Bronchial epithelial cell (primary cell): ENCODE measurements at regions not wholly inside any gene's neighbourhood (a gene's known extent, or its start where the extent isn't known, plus 50 kb on each side); places are given as distances from the start of the nearest gene placed in this dataset.

Experiments used
- DNase-seq: peaks from one replicate; pipeline ENCODE4 v3.0.0-alpha.2; 2010; ENCODE audit warnings: low read depth
- FAIRE-seq: peaks from 2 replicates; lab custom pipeline; 2011; peaks lifted over from hg19 to GRCh38; lab: Jason Lieb, UNC
- H3K27me3 ChIP-seq: 2 replicates; pipeline ENCODE4 v1.5.1; 2011; ENCODE audit warnings: low read length; ENCODE audit not compliant: control insufficient read depth, insufficient read depth
- H3K36me3 ChIP-seq: 2 replicates; pipeline ENCODE4 v1.5.1; 2011; ENCODE audit warnings: low read length; ENCODE audit not compliant: control insufficient read depth, insufficient read depth
- H3K4me3 ChIP-seq: 2 replicates; pipeline ENCODE4 v1.5.1; 2011; ENCODE audit warnings: mild to moderate bottlenecking, low read depth, low read length, control low read depth
- TF ChIP-seq, protein P1 (sequence below): IDR thresholded peaks from 2 replicates; pipeline ENCODE4 v1.5.1; 2011; ENCODE audit warnings: mild to moderate bottlenecking, moderate library complexity, low read length, control low read depth, inconsistent platforms; ENCODE audit not compliant: insufficient read depth, severe bottlenecking

DNA sequence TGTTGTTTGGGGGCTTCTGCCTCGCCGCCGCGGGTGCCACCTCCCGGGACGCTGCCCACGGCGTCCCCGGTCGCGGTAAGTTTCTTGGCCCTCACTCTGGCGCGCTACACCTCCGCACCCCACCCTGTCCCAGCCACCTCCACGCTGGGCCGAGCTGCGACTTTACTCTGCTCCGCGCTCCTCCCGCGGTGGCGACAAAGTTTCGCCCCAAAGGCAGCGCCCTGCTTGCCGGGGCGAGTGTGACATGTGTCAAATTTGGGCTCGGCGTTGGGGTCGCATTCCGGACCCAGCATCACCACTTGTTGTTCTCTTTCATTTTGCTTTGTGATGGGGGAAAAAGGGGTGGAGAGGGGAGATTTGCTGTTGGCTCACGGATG is 167.7 kb upstream of the PPP1R3A start:
- peak overlapping the region; percentile 76 for H3K4me3 ChIP-seq
- TF ChIP-seq, protein P1, sequence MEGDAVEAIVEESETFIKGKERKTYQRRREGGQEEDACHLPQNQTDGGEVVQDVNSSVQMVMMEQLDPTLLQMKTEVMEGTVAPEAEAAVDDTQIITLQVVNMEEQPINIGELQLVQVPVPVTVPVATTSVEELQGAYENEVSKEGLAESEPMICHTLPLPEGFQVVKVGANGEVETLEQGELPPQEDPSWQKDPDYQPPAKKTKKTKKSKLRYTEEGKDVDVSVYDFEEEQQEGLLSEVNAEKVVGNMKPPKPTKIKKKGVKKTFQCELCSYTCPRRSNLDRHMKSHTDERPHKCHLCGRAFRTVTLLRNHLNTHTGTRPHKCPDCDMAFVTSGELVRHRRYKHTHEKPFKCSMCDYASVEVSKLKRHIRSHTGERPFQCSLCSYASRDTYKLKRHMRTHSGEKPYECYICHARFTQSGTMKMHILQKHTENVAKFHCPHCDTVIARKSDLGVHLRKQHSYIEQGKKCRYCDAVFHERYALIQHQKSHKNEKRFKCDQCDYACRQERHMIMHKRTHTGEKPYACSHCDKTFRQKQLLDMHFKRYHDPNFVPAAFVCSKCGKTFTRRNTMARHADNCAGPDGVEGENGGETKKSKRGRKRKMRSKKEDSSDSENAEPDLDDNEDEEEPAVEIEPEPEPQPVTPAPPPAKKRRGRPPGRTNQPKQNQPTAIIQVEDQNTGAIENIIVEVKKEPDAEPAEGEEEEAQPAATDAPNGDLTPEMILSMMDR = no peak
- peaks cover 4% of the 10 kb centered on the region for H3K27me3 ChIP-seq
- DNase-seq = no peak
- no peak for FAIRE-seq
- H3K36me3 ChIP-seq = no peaks in the 10 kb centered on the region

DNA sequence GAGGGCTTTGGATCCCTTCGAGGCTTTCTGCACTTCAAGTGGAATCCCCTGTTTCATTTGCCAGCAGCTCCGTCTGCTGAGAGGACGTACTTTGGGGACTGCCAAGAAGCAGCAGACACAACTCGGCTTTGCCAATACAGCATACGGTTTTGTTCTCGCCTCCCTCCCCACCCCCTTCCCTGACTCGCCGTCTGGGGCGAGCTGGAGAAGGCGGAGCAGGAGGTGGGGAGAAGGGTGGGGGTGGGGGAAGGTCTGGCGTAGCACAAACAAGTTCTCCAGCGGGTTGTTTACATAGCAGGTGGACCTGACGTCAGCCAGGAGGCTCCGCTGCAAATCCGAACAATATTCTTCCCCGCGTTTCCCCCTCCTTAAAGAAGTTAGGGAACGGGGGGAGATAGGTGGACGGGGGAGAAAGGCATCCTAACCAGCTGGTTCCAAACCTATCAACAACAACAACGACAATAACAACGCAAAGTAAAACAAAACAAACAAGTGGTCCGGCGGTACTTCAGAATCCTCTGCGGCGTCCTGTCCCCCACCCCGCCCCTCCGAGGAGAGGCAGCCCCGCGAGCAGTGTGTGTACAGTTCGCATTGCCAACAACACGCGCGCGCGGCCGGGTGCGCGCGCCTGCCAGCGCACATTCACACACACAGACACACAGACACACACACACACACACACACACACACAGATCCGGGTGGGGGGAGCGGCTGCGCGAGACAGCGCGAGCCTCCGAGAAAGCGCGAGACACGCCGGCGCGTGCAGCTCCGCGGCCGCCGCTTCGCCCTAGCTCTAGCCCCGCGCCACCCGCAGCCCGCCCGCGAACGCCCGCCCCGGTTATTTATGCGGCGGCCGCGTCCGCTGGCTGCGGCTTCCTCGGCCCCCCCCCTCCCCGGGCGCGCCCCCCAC is 167.0 kb upstream of the PPP1R3A start:
- Histone ChIP-seq H3K27me3 (peaks cover 4% of the 10 kb centered on the region), H3K4me3 (peak overlapping the region; percentile 76), H3K36me3 (no peaks in the 10 kb centered on the region)
- DNase-seq = peak; percentile 82
- no peak for FAIRE-seq
- TF ChIP-seq, protein P1 = no peak

DNA sequence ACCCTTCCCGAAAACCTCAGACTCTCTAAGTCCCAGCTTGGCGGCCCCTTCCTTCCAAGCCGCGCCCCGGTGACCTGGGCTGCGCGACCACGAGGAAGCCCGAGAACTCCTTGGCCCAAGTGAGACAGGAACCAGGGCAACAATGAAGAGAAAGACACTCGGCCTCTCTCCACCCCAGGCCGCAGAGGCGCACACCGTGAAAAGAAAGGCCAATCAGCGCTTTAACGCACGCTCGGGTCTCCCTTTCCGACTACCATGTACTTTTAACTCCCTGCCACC is 166.4 kb upstream of the PPP1R3A start:
- DNase-seq (no peak), FAIRE-seq (no peak)
- peak overlapping the region; percentile 76 for H3K4me3 ChIP-seq
- no peaks in the 10 kb centered on the region for H3K36me3 ChIP-seq
- TF ChIP-seq, protein P1 = no peak
- peaks cover 4% of the 10 kb centered on the region for H3K27me3 ChIP-seq

DNA sequence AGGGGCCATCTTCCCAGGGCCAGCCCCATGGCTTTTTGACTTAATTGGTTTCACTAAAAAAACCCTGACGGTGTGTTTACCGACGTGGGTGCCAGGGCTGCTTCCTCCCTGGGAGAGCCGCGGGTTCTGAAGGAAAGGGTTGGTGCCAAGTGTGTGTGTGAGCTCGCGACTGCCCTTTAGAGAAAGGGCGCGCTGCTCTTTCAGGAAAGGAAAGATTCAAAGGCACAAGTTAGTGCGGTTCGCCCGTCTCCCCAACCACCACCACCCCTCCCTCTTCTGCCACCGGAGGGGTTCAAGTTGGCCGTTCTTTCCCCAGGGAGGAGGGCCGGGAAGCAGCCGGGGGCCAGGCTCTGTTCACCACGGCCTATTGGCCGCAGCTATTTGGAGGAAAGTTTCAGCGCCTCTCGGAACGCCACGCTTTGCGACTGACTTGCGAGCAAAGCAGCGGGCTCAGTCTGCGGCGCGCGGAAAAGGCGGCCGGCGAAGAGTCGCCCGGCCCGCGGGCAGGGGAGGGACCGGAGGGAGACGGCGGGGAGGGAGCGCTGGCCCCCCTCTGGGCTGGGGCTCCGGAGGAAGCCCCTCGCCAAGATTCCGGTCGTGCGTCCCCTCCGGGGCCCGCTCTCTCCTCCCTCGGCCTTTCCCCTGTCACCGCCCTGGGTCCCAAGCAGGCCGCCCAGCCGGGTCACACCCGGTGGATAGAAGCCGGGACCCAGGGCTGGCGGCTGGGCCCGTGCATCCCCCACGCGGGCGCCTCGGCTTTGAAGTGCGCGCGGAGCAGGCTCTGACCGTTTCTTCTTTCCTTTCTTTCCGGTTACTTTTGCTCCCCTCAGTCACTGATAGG is 165.9 kb upstream of the PPP1R3A start:
- H3K36me3 ChIP-seq = no peaks in the 10 kb centered on the region
- no peak for FAIRE-seq
- peak overlapping the region; percentile 76 for H3K4me3 ChIP-seq
- peaks cover 4% of the 10 kb centered on the region for H3K27me3 ChIP-seq
- no peak for DNase-seq
- TF ChIP-seq, protein P1 = no peak

DNA sequence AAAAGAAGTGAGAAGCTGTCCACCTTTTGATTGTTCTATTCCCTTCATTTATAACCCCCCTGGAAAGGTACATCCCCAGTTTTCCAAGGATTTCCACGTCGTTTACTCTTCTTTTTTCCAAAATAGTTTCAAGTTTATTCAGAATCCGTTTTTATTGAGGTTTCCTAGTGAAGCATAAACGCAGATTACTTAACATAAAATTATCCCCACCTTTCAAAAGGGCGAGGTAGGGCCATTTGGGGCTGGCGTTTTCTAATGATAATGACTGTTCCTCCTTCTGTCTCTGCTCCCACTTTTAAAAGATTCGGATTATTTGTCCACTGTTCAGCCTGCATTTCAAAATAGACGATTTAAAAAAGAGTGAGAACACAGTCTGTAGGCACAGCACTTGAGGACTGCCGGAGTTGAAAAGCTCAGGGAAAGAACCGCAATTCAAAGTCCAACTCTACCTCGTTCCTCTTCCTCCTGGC is 165.2 kb upstream of the PPP1R3A start:
- TF ChIP-seq, protein P1 = no peak
- Histone ChIP-seq H3K27me3 (peaks cover 4% of the 10 kb centered on the region), H3K4me3 (peak overlapping the region; percentile 76), H3K36me3 (no peaks in the 10 kb centered on the region)
- no peak for DNase-seq
- no peak for FAIRE-seq
